Transverse colon (tissue), 4 donors: ENCODE measurements at regions not wholly inside any gene's neighbourhood (a gene's known extent, or its start where the extent isn't known, plus 50 kb on each side); places are given as distances from the start of the nearest gene placed in this dataset.

Experiments used
- DNase-seq: peaks from one replicate; pipeline ENCODE4 v3.0.0-alpha.2; 2019
- H3K27ac ChIP-seq, 4 donors: fragments of 200-600 bp; sonication (generic); 2 replicates each; pipeline ENCODE4 v1.5.1; 2016 to 2018; ENCODE audit warnings: inconsistent platforms in 4 of 4
- H3K27me3 ChIP-seq: fragments of 200-600 bp; sonication (generic); 2 replicates; pipeline ENCODE4 v1.5.1; 2017; ENCODE audit warnings: inconsistent platforms
- H3K36me3 ChIP-seq, 4 donors: fragments of 200-600 bp; sonication (generic); 2 replicates each; pipeline ENCODE4 v1.5.1; 2017 to 2019; ENCODE audit warnings: inconsistent platforms in 4 of 4
- H3K4me1 ChIP-seq, 4 donors: fragments of 200-600 bp; sonication (generic); 2 replicates each; pipeline ENCODE4 v1.5.1; 2017 to 2020; ENCODE audit warnings: inconsistent platforms in 4 of 4
- H3K4me3 ChIP-seq, 4 donors: fragments of 200-600 bp; sonication (generic); 1 replicate in 1 of 4; 2 replicates in 3 of 4; pipeline versions ENCODE4 v1.5.1 to v1.6.1; 2017 to 2019; ENCODE audit warnings: inconsistent platforms in 4 of 4
- H3K9me3 ChIP-seq, 2 donors: fragments of 200-600 bp; sonication (generic); 2 replicates each; pipeline ENCODE4 v1.5.1; 2017 to 2019; ENCODE audit warnings: inconsistent platforms in 2 of 2
- EP300 ChIP-seq: sonication (generic); formaldehyde crosslinking; IDR thresholded peaks from one replicate; pipeline ENCODE4 v1.6.1; 2017; ENCODE audit warnings: antibody characterized with exemption, low read depth
- POLR2A ChIP-seq: fragments of 450-650 bp; IDR thresholded peaks from one replicate; pipeline ENCODE4 v1.6.1; 2016; ENCODE audit warnings: antibody characterized with exemption, mild to moderate bottlenecking, moderate library complexity
- POLR2AphosphoS5 ChIP-seq, 3 donors: sonication (generic); formaldehyde crosslinking; IDR thresholded peaks; one replicate each; pipeline ENCODE4 v1.6.1; 2016; ENCODE audit warnings: antibody characterized with exemption in 3 of 3
- WGBS, 2 donors: methylation state at CpG; one replicate each; pipeline ENCODE4 v1.1.5; 2018; ENCODE audit warnings: low coverage in 1 of 2; 5-methylcytosine and 5-hydroxymethylcytosine counted together
- in situ Hi-C, 4 donors: fragments of 200-750 bp; cut with MboI; loops; one replicate each; pipeline versions ENCODE4 v1.15.0 to v1.15.1; 2017; ENCODE audit warnings: low sequenced_read_pairs in 3 of 4, low pct_ligation_motif_present in 1 of 4, low pct_unique_long_range_greater_than_20kb in 1 of 4
- intact Hi-C: fragments of 100-400 bp; cut with DNase I; formaldehyde crosslinking; loops from one replicate; pipeline ENCODE4 v1.15.1; 2023; ENCODE audit warnings: low total_unique reads
- TF ChIP-seq, protein P1 (sequence below), 5 experiments: fragments of 200-600 bp in 3 of 5; fragments of 450-650 bp in 2 of 5; sonication (generic) in 3 of 5; IDR thresholded peaks; 1 replicate in 2 of 5; 2 replicates in 3 of 5; pipeline ENCODE4 v1.5.1; 2016 to 2017; ENCODE audit warnings: antibody characterized with exemption in 5 of 5, inconsistent platforms in 3 of 5, mild to moderate bottlenecking in 2 of 5, moderate library complexity in 1 of 5

GRCh38 chr9:135248721-135249120 is 161.3 kb downstream of the OLFM1 start:
- no peak for DNase-seq
- WGBS, 2 donors = 96% methylated on average over 12 of the region's 12 CpGs; no CpG with 5 or more reads in 1 of the 2 donors
- in situ Hi-C loops = no loop called here
- TF ChIP-seq POLR2A (no peak), EP300 (no peak), POLR2AphosphoS5 (IDR thresholded peaks at IDR 0.05) (no peak)
- TF ChIP-seq, protein P1, sequence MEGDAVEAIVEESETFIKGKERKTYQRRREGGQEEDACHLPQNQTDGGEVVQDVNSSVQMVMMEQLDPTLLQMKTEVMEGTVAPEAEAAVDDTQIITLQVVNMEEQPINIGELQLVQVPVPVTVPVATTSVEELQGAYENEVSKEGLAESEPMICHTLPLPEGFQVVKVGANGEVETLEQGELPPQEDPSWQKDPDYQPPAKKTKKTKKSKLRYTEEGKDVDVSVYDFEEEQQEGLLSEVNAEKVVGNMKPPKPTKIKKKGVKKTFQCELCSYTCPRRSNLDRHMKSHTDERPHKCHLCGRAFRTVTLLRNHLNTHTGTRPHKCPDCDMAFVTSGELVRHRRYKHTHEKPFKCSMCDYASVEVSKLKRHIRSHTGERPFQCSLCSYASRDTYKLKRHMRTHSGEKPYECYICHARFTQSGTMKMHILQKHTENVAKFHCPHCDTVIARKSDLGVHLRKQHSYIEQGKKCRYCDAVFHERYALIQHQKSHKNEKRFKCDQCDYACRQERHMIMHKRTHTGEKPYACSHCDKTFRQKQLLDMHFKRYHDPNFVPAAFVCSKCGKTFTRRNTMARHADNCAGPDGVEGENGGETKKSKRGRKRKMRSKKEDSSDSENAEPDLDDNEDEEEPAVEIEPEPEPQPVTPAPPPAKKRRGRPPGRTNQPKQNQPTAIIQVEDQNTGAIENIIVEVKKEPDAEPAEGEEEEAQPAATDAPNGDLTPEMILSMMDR (IDR thresholded peaks at IDR 0.05) = no peak
- no peaks in the 10 kb centered on the region for H3K36me3 ChIP-seq
- intact Hi-C loops = no loop called here
- peaks cover 11% of the 10 kb centered on the region for H3K27me3 ChIP-seq
- H3K27ac ChIP-seq = no peak overlapping the region
- no peaks in the 10 kb centered on the region for H3K9me3 ChIP-seq
- no peaks in the 10 kb centered on the region for H3K4me1 ChIP-seq
- no peak overlapping the region for H3K4me3 ChIP-seq

- intact Hi-C loops (no loop called here), in situ Hi-C loops (no loop called here)
- Histone ChIP-seq H3K27me3 (peaks cover 11% of the 10 kb centered on the region), H3K36me3 (no peaks in the 10 kb centered on the region), H3K27ac (no peak overlapping the region), H3K4me1 (no peaks in the 10 kb centered on the region), H3K4me3 (no peak overlapping the region), H3K9me3 (no peaks in the 10 kb centered on the region)
- no peak for TF ChIP-seq EP300
- no peak for TF ChIP-seq POLR2AphosphoS5 (IDR thresholded peaks at IDR 0.05)
- no peak for TF ChIP-seq POLR2A
- TF ChIP-seq, protein P1 (IDR thresholded peaks at IDR 0.05) = no peak
- no peak for DNase-seq
- 89% methylated on average over 7 of the region's 9 CpGs; no CpG with 5 or more reads in 1 of the 2 donors for WGBS, 2 donors
Observed at GRCh38 chr9:135249191-135249590, 161.7 kb downstream of the OLFM1 start.

GRCh38 chr9:135249711-135250110 is 162.2 kb downstream of the OLFM1 start:
- no peaks in the 10 kb centered on the region for H3K36me3 ChIP-seq
- TF ChIP-seq, protein P1 (IDR thresholded peaks at IDR 0.05) = no peak
- no peak for TF ChIP-seq POLR2A
- TF ChIP-seq EP300 = no peak
- no peak for TF ChIP-seq POLR2AphosphoS5 (IDR thresholded peaks at IDR 0.05)
- H3K27me3 ChIP-seq = peaks cover 11% of the 10 kb centered on the region
- no peak overlapping the region for H3K27ac ChIP-seq
- intact Hi-C loops (no loop called here), in situ Hi-C loops (no loop called here)
- DNase-seq = no peak
- no peak overlapping the region for H3K4me3 ChIP-seq
- 82% methylated on average over 8 of the region's 8 CpGs; no CpG with 5 or more reads in 1 of the 2 donors for WGBS, 2 donors
- H3K4me1 ChIP-seq = no peaks in the 10 kb centered on the region
- no peaks in the 10 kb centered on the region for H3K9me3 ChIP-seq

GRCh38 chr9:135251331-135251761 is 163.9 kb downstream of the OLFM1 start:
- WGBS, 2 donors = 83% methylated on average over 6 of the region's 6 CpGs; no CpG with 5 or more reads in 1 of the 2 donors
- H3K4me1 ChIP-seq = no peaks in the 10 kb centered on the region
- no peak for TF ChIP-seq EP300
- H3K9me3 ChIP-seq = no peaks in the 10 kb centered on the region
- H3K27me3 ChIP-seq = peaks cover 5% of the 10 kb centered on the region
- in situ Hi-C loops (no loop called here), intact Hi-C loops (no loop called here)
- no peak overlapping the region for H3K27ac ChIP-seq
- no peak for DNase-seq
- H3K4me3 ChIP-seq = no peak overlapping the region
- H3K36me3 ChIP-seq = no peaks in the 10 kb centered on the region
